CD4-positive, alpha-beta T cell treated with Interleukin-1 beta for 1 hour (primary cell): ENCODE measurements at regions not wholly inside any gene's neighbourhood (a gene's known extent, or its start where the extent isn't known, plus 50 kb on each side); places are given as distances from the start of the nearest gene placed in this dataset.

ENCODE experiments used
- DNase-seq, 2 donors: peaks; one replicate each; pipeline ENCODE4 v3.0.0-alpha.2; 2020 to 2022

DNA sequence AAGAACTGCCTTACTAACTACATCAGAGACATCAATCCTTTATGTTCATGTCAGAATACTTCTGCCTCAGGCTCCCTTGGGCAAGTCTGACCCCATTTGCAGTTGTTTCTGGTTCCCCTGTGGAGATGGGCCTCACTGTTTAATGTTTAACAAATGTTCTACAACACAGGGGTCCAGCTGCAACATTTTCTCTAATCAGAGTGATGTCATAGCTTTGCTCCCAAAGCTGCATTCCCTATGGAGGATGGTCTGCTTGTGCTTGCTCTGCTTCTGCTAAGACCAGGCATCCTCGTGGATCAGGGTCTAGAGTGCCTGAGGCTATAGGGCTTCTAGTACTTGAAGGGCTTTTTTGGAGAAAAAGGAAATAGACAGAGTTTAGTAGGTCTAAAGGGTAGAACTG, 1071.2 kb downstream of the TTLL7 start:
- no peak for DNase-seq

GRCh38 chr1:82924666-82925065, 1074.3 kb downstream of the TTLL7 start:
- DNase-seq: no peak

DNA sequence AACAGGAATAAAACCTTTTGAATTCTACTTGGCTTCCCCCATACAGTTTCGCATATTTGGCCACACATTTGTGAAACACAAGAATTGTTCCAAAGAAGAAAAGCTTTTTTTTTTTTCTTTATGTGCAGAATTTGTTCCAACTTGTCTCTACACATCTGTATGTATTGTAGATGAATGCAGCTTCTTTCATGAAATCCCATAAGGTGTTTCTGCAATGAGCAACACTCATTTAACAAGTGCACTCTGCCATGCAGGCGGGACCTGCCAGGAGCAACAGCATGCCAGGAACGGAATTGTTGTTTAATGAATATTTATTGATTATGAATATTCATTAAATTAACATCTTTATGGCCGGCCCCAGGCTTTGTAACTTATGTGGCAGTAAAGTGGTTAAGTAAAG, 1075.0 kb downstream of the TTLL7 start:
- DNase-seq: no peak

DNA sequence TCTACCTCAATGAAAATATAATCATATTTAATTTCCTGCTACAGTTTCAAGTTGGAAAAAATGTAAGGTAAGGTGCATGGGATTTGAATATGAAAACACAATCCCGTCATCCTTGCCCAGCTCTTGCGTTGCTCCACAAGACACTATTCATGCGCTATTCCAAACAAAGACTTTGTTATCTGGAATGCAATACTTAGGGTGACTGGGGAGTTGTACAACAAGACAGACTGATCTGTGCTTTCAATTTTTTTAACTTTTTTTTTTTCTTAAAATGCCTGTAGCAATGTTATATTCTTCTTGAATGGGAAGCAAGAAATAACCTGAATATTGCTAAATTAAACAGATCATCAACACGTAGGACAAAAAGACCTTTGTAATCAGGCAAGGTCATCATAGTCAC, 1077.2 kb downstream of the TTLL7 start:
- DNase-seq: no peak

DNA sequence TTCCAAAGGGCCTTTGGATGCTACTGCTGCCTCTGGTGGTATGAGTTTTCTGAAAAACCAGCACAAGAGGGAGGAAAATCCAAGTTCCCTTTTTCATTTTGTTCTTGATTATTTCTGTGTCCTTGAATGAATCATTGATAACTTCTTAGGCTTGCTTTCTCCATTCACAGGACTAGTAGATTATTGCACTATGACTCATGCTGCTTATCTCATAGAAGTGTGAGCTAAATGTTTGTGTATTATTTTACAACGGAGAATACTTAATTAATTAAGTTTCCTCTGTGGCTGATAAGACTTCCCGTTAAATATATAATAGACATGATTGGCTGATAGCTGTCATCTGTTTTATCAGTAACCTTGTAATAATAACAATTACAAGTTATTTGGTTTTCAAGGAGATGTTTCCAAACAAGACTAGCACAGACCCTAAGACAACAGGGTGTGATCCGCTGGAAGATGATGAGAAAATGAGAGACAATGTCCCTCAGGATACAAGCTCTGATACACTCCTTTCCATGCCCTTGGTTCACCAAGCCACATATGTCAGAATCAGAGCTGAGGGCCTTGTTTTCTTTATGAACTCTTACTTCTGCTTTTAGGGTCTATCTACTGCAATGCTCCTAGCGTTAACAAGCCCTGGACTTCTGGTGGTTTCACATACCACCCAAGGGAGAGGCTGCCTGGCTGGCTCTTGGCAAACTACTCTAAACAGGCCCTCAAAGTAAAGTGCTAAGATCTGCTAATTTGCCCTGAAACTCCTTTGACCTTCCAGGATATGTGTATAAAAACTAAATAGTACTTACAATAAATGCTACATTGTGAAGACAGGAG, 1078.3 kb downstream of the TTLL7 start:
- no peak for DNase-seq

- DNase-seq: no peak
Observed at GRCh38 chr1:82919837-82920236, 1079.1 kb downstream of the TTLL7 start.

- no peak for DNase-seq
Observed at GRCh38 chr1:82907313-82907712, 1091.6 kb downstream of the TTLL7 start.

GRCh38 chr1:82903626-82904025, 1095.3 kb downstream of the TTLL7 start:
- no peak for DNase-seq

GRCh38 chr1:82901561-82901960, 1097.4 kb downstream of the TTLL7 start:
- no peak for DNase-seq

GRCh38 chr1:82901118-82901517, 1097.8 kb downstream of the TTLL7 start:
- DNase-seq: no peak

- no peak for DNase-seq
Observed at GRCh38 chr1:82899017-82899416, 1098.3 kb downstream of the ADGRL2 start.

- no peak for DNase-seq
Observed at GRCh38 chr1:82897549-82897948, 1096.8 kb downstream of the ADGRL2 start.

- DNase-seq: no peak
Observed at GRCh38 chr1:82896036-82896435, 1095.3 kb downstream of the ADGRL2 start.

- no peak for DNase-seq
Observed at GRCh38 chr1:82894635-82895034, 1093.9 kb downstream of the ADGRL2 start.

DNA sequence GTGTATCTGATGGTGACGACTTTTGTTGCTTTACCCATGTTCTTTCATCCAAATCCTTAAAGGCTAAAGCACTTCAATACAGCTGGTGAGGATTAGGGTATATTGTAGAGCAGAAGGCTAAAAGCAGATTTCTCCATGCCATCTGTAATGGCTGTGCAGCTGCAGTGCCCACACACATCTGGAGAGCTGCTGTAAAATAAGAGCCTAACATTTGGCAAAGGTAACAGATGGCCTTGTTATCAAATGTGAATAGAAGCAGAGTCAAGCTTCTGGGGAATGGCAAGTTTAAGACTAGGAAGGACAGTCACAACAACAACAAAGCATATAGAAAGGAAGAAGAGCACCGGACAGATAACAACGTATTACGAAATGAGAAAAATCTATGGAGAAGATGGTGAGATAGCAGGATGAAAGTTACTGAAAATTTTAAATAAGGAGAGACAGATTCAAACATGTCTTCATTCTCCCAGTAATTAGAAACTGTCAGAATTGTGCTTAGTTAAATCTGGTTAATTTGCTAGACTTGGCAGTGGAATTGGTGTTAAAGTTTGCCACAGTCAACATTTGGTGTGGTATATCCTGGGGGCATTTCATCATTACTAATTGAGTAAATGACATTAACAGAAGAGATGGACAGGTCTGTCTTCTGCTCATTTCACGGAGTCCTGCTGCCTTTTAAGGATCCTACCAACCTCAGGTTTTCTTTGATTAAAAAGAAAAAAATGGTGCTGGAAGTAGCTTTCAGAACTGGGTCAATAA, 1093.2 kb downstream of the ADGRL2 start:
- DNase-seq: no peak

GRCh38 chr1:82880506-82880905, 1079.8 kb downstream of the ADGRL2 start:
- DNase-seq: no peak

DNA sequence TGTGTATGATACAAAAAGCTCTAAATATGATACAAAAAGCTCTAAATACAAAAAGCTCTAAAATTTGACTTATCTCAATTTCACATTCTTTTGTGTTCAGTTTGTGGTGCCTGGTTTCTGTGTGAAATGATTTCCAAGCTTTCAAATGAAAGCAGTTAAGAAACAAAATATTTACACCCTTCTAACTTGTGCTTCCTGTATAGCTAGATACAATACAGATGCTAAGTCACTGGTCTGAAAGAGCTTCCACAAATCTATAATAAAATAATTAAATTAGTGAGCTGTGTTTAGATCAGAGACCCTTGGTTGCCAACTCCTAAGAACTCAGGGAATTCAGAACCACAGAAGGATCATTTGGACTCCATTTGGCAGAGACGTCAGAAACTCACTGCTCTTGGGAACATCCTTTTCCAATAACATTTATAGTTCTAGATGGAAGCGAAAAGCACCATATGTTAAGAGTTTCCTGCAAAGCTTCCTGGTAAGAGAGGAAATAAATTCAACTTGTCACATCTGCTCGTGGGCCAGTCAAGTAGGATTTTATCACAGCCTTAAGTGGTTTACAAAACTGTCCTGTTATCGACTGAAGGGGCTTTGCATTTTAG, 1079.1 kb downstream of the ADGRL2 start:
- no peak for DNase-seq

DNA sequence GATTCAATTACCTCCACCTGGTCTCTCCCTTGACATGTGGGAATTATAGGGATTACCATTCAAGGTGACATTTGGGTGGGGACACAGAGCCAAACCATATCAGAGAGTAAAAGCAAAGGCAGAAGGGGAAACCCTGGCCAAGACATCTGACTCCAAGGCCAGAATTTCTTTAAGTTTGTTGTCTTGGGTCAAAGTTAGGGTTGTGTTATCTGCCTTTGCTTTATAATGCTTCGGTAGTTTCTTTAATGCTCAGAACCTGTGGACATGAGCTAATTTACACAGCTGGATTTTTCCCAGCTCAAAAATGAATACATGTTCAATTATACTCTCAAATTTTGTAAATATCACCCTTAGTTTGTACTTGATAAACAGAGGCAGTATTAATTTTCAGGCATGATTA, 1074.4 kb downstream of the ADGRL2 start:
- DNase-seq: no peak

GRCh38 chr1:82874041-82874440, 1073.3 kb downstream of the ADGRL2 start:
- DNase-seq: no peak

DNA sequence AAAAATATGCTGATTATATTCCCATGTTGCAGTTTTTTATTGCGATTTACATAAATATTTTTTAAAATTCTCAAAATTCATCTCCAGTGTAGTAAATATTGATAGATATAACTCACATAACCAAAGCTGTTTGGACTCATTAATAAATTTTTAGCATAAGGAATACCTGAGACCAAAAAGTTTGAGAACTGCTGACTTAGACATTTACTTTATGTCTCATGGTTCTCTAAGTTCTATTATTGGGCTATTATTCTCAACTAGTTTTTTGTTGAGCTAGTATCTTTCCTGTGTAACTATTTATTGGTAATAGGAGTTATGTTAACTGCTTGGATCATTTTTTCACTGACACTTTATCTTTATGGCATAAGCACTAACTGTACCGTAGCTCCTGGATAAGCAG, 1069.6 kb downstream of the ADGRL2 start:
- no peak for DNase-seq

DNA sequence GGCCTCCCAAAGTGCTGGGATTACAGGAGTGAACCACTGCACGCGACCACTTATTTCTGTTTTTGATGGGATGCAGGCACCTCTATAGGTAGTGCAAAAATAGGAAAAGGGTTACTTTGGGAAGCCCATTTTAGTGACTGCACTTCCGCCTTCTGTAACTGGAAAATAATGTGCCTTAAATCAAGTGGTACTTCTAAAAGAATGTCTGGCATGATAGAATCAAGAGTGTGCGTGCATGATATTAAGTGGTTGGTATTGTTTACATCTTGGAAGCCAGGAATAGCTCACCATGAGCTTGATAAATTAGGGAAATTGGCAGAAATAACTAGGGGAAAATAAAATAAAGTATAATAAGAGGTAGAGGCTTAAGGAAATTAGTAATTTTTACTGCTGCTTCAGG, 1067.0 kb downstream of the ADGRL2 start:
- no peak for DNase-seq

- DNase-seq: no peak
Observed at GRCh38 chr1:82861749-82862148, 1061.0 kb downstream of the ADGRL2 start.

DNA sequence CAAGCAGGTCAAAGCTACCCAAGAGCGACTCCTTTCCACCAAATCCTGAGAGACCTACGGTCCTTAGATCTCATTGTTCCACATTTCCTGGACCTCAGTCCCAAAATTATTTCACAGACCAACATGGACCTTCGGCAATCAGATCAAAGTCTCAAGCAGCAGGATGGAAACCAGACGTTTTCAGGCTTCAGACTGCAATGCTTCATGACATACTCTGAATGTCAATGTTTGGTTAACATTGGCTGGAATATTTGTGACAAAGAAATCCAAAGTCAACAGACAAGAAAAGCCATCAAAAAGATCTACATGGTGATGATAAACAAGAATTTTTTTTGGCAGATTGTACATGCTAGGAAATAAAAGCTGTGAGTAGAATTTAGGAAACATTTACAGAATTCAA, 1057.3 kb downstream of the ADGRL2 start:
- no peak for DNase-seq

- DNase-seq: no peak
Observed at GRCh38 chr1:82849460-82849859, 1048.7 kb downstream of the ADGRL2 start.
